AG08395 (cell line): ENCODE measurements at regions not wholly inside any gene's neighbourhood (a gene's known extent, or its start where the extent isn't known, plus 50 kb on each side); places are given as distances from the start of the nearest gene placed in this dataset.

Source experiments
- DNase-seq: peaks from one replicate; pipeline ENCODE4 v3.0.0; 2012; ENCODE audit warnings: mixed read lengths, low spot score

DNA sequence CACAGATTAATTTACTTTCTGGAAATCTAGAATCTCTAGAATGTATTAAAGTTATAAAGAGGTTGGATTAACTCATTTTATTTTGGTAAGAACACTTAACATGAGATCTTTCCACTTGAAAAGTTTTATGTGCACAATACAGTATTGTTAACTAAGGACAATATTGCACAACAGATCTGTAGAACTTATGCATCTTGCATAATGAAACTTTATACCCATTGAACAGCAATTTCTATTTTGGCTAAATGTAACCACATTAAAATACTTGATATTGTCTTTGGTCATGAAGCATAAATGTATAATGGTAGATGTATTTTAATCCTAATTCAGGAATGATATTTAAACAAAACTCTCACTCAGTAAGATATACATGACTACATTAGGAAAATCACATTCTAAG, 203.8 kb downstream of the SNX19 start:
- DNase-seq: no peak

DNA sequence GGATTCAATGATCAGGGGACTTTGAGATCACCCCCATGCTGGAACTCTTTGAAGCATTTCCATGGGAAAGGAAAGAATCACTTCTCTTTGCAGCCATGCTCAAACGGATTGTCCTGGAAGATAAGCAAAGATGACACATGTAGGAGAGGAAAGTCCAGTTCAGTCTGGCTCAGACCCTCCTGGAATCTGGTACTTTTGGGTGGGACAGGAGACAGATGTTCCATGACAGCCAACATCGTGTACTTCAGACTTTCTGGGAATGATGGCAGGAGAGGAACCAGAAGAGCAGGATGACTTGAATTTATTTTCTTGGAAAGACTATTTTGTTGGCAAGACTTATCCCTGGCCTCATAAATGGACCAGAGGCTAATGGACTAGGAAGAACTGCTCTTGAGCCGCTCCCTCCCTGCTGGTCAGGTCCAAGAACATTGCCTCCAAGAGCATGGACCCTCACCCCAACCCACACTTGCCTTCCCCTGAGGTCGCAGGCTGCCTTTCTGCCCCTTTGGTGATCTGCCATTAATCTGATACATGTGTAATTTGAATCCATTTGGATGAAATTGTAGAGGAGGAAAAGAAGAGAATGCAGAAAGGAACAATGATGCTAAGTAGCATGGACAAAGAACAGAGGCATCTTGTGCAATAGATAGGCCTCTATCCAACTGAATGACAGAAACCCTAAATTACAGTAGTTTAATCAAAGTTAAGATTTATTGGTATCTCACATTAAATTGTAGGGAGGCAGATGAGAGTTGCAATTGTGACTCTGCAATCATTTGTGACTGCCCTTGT, 201.0 kb downstream of the SNX19 start:
- DNase-seq: no peak

DNA sequence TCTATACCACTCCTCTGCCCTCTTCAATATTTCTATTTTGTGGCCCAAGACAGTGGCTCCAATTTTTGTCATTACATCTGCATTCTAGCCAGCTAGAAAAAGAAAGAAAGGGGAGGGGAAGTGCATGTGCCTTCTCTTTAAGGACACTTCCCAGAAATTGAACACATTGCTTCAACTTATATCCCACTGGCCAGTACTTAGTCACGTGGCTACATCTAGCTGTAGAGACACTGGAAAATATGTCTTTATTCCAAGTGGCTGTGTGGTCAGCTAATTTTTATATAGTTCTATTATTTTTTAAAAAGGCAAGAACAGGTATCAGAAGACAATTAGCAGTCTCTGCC, 200.4 kb downstream of the SNX19 start:
- no peak for DNase-seq

DNA sequence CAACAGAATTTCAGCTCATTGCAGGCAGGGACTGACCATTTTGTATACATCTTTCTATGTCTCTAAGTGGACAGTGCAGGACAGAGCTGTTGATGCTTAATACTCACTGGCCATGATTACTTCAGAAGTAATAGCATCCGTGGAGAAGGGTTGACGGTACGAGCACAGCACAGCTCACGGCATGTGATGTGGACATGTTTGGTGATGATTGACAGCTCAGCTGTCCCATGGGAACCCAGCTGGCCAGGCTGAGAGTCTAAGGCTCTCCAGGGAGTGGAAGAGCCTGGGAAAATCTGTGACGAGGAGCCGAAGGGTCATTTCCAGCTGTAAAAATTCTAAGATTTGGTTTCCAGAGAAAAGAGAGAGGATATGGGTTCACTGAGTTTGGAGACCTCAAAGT, 198.2 kb downstream of the SNX19 start:
- DNase-seq: no peak

DNA sequence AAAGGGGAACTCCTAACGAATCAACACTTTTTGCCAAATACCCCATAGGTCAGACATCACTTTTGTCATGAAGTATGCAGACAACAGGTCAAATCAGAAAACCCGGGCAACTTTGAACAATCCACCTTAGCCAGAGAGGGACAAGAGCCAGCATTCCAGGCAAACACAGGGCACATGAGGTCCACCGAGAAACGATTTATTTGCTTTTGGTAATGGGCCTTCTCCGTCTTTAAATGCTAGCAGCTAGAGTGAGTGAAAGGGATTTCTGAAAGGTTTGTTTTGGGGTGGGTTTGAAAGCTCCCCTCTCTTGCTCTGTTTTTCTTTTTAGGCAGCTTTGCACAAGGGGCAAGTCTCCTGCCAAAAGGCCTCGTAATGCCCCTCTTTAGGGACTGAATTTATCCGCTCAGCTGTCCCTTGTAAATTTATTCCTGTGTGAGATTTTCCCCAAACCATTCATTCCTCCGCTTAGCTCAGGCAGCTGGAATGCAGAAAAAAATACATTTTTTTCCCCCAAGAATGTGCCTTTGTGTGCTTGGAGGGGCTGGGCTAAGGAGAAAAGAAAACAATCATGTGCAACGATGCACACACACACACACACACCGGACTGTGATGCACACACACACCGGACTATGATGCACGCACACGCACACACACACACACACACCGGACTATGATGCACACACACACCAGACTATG, 196.9 kb downstream of the SNX19 start:
- DNase-seq: peak; percentile 53

DNA sequence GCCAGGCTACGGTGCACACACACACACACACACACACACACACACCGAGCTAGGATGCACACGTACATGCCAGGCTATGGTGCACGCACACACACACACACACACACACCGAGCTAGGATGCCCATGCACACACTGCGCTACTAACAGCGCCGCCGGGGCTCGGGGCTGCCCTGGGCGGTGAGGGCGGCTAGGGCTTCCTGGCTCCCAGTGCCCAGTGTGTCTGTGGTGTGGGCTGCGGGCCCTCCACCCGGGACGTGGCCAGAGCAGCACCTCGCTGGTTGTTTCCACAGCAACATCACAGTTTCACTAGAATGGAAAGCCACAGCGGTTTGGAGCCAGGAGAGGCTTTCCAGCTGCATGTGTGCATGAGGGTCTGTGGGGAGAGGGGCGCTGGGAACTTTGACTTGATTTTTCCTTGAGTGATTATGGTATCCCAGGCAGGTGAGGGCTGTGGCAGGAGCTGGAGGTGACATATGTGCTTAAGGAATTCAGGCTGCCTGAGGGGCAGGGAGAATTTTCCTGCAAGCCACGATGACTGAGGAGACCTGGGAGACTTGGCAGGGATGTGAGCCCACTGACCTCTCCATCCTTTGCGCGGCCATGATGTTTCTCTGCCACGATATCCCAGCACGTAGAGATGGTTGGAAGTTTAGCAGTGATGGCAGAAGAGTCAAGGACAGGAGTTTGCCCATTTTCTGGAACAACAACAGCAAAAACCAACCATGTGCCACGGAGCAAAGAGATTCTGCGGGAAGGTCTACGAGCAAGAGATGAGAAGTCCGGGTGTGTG, 195.9 kb downstream of the SNX19 start:
- no peak for DNase-seq

DNA sequence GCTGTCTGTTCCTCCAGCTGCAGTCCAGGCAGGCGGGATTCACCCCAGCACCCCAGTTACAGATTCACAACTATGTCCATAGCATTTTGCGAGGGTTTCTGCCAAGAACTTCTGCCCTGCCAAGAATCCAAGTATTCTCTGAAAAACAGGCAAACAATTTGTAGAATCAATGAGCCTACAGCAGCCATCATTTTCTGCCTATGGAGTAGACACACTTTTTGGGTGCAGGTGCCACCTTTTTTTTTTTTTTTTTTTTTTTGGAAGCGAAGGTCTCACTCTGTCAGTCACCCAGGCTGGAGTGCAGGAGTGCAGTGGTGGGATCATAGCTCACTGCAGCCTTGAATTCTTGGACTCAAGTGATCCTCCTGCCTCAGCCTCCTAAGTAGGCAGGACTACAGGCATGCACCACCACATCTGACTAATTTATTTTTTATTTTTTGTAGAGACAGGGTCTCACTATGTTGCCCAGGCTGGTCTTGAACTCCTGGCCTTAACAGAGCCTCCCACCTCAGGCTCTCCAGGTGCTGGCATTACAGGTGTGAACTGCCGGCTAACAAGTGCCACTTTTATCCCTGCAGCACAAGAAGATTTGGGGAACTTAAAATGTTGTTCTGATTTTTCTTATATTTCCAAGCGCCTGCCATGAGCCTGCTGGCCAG, 195.1 kb downstream of the SNX19 start:
- no peak for DNase-seq

DNA sequence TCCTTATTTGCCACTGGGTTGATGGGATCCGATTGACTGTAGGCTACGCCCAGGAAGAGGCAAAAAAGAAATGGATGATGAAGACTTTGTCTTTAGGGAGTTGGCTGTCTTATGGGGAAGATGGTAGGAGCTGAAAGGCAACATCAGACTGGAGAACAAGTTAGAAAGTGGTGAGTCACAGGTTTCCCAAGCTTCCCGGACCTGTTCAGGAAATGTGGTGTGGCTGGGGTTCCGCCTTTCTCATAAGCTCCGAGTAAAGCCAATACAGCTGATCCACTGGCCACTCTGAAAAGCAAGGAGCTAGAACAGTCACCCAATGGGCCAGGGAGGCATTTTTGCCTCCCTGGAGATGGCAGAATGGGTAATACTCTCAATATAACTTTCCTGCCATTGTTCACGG, 194.5 kb downstream of the SNX19 start:
- DNase-seq: no peak

DNA sequence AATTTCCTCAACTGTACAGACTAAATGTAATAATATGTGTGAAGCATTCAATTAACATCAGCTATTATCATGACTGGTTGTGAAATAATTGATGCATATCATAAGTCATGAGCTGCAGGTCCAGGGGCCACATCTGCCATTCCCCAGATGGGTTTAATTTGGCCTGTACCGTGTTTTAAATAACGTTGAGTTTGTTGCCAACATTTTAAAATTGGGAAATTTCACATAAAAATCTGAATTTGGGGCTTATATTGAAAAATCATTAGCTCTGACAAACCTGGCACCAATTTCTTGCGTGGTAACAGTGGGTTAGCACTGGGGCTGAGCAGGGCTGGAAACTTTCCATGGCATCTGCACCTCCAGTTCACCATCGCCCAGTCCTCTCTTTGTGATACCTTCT, 193.9 kb downstream of the SNX19 start:
- DNase-seq: no peak

DNA sequence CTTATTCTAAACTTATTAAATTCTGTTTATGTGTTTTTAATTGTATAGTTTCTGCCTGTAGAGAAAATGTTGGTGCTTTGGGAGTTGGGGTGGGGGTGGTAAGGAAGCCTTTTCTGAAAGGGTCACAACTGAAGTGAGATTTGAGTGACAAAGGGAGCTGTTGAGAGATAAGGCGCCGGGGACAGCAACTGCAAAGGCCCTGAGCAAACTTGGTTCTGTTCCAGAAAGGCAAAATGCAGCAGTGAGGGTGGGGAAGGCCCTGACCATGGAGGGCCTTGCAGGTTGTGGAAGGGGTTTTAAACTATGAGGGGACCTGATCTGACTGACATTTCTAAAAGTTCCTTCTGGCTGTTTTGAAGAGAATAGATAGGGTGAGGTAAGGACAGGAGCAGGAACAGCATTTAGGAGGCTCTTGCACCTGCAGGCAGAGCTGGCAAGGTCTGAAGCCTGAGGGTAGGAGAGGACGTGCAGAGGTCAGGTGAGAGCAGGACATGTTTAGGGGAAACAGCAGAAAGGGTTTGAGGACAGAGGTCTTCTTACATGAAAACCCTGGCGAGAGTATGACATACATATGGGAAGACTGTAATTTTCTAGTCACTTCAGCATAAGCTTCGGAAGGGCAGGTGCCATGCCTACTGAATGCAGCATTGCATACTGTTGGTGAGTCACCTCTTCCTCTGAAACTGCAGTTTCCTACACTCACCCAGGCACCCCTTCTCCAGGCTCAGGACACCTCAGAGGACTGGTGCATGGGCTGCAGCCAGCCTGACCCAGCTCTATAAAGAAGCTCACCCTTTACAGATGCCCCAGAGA, 190.7 kb downstream of the SNX19 start:
- DNase-seq: no peak

DNA sequence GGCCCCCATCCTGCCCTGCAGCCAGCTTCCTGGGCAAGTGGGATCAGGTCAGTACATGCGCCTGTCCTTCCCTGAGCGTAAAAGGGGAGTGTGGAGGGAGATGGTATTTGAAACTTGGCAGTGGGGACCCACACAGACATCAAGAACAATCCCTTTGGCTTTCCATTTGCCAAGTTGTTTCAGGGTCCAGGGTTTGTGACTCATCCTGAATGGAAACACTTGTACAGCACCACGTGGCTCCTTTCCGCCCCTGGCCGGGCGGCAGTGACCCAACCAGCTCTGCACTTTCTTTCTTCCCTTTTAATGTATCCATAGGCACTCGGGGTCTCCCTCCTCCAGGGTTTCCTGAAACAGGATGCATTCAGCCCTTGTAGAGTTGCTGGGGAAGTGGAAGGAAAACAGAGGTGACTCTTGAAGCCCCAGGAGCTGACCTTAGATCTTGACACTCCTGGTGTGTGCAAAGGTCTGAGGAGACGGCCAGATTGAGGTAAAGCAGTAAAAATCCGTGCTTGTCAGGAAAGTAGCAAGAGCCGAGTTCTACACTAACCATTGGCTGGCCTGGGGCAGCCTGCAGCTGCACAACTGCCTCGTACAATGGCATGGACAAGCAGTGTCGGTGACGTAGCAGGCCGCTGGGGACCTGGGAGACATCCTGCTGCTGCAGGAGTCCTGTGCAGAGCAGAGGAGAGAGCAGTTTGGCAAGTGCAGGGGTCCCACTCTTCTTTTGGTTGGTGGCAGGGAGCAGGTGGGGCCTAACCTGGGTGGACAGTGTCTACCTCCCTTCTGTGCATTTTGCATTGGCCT, 189.8 kb downstream of the SNX19 start:
- peak; percentile 56 for DNase-seq

DNA sequence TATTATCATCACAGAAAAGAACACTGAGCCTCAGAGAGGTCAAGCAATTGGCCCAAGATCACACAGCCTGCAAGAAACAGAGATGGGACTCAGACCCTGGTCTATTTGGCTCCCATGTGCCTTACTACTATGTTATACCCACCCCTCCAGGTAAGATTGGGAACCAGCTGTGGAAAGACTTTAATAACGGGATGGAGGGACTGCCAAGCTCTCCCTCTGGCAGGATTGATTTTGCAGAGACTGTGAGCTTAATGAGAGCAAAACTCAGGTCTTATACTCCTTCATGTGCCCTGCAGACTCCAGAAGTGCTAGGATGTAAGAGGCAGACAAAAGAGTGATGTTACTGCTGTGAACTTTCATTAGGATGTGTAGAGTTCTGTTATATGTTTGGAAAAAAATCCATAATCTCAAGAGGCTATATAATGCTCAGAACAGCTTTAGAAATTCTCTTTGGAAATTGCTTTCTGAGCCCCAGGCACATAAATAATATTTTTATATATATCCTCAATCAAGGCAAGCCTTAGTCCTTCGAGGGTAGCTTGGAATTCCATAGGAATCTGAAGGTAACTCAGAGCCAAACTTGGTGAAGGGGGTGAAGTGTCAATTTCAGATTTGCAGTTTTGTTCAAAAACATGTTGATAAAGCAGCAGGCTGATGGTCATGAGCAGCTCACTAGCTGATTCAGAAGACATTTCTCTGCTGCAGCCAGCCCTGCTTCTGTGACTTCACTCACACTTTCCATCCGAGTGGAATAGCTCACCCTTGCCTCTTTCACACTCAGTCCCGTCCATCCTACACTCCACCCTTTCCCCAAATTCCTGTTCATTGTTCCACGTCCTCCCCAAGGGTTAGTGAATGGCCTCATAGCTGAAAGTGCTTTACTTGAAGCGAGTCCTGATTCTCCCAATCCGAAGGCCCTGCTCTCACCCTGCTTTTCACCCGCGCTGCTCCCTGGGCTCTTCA, 188.8 kb downstream of the SNX19 start:
- no peak for DNase-seq

DNA sequence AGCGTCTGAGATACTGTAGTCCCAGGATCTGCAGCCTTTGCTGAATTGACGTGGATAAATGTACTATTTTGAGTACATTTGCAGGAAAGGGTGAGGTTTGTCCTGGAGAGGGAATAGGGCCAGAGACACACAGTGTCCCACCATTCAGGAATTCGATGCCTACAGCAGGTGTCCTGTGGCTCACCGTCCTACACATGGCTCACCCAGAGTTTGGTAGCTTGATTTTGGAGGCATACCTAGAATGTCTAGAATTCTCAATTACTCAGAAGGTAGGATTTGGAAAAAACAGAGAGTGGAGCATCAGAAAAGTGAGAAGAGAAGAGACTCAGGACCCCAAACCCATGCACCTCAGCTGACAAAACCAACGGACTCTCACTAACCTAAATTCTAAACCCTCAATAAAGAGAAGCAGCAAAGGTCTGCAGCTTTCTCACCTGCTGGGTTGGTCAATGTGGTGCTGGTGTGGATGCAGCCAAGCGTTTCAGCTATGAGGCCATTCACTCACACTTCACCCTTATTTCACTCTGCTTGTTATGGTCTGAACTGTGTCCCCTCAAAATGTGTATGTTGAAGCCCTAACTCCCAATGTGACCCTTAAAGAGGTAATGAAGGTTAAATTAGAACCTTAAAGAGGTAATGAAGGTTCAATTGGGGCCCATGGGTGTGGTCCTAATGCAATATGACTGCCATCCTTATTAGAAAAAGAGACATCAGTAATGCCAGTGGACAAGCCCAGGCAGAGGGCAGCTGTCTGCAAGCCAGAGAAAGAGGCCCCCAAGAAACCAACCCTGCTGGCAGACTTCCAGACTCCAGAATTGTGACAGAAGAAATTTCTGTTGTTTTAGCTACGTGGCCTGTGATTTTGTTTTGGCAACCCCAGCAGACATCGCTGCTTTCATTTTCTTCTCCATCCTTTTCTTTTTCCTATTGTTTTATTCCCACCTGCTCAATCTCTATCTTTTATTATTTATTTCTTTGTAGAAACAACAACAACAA, 187.8 kb downstream of the SNX19 start:
- DNase-seq: no peak

DNA sequence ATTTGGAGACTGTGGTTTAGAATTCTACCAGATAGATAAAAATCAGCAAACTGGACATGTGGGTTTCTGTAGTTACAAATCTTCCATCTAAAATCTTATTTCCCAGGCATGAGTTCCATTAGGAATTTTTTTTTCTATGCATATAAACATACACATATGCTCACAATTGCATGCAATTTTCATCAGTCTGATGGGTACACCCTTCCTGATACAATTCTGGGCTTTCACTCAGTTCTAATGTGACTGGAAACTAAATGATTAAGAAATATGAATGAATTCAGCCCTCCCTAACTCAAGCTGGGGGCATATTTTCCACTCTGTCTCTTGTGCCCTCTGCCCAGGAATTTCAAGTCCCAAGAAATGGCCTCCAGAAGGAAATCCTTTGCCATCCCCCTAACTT, 187.1 kb downstream of the SNX19 start:
- DNase-seq: no peak

DNA sequence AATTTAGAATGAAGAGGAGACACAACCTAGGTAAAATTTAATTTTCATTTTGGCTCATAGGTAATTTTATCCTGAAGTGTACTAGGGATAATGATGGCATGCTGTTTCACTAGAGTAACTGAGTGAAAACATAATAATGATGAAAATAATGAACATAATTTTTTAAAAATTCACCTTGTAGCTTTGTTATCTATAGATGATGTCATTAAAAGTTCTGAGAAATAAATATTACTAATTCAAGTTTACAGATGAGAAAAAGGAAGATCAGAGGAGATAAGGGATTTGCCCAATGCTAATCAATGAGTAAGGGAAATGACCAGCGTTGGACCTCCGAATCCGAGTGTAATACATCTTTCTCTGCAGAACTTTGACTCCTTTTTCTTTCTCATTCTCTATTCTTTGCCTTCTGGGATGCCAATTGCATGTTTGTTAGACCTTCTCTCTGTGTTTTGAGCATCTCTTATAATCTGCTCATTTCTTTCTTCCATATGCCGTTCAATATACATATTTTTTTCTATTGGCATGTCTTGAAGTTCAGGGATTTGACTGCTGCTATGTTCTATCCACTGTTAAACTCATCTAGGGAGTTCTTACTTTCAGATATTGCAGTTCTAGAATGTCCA, 186.5 kb downstream of the SNX19 start:
- DNase-seq: no peak

DNA sequence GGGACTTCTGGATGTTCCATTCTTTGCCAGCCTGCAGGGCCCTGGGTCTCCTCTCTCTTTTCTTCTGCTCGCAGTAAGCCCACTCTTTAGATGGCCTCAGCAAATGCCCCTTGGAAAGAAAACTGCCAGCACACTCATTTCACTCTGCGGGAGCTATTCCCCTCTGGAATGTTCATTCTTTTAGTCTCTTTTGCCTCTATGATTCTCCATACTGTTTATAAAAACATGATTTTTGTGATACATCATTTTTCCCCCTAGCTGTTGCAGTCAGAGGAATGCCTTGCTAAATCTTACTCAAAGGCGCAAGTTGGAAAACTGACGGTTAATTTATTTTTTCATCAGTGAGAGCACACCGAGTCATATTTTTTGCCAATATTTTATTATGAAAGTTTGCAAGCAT, 184.9 kb downstream of the SNX19 start:
- DNase-seq: no peak

DNA sequence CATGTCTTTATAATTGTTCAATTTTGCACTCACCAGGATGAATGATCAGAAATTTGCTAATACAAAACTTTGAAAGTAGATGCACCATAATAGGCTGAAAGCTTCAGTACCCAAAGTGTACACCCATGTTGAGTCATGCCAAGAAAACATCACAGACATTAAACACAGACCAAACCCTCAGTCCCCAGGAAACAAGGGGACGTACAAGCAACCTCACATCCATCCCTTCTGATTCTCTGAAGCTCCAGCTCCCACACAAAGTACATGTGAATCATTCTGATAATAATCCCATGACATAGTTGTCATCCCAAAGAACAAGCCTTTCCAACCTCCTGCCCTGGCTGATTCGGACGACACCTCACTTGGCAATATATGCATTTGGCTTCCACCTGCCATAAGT, 183.8 kb downstream of the SNX19 start:
- no peak for DNase-seq
